ENCODE measurements at regions not wholly inside any gene's neighbourhood (a gene's known extent, or its start where the extent isn't known, plus 50 kb on each side); places are given as distances from the start of the nearest gene placed in this dataset.

GRCh38 chr11:112616327-112617097 lies 344.7 kb upstream of the NCAM1 start:
- H3K27ac Mint-ChIP-seq (ENCODE audit: unreplicated experiment), result no peak overlapping the region
- H3K9me3 Mint-ChIP-seq, result no peaks in the 10 kb centered on the region
- H3K4me1 Mint-ChIP-seq, result peaks cover 25% of the 10 kb centered on the region
- no peak for DNase-seq (ENCODE audit: low read depth, low spot score)
- TF ChIP-seq CTCF (conservative IDR thresholded peaks at IDR 0.05), result no peak
- H3K4me3 Mint-ChIP-seq, result no peak overlapping the region
- no peaks in the 10 kb centered on the region for H3K36me3 Mint-ChIP-seq (ENCODE audit: low read depth)
- H3K27me3 Mint-ChIP-seq (ENCODE audit: low read depth), result no peaks in the 10 kb centered on the region

DNA sequence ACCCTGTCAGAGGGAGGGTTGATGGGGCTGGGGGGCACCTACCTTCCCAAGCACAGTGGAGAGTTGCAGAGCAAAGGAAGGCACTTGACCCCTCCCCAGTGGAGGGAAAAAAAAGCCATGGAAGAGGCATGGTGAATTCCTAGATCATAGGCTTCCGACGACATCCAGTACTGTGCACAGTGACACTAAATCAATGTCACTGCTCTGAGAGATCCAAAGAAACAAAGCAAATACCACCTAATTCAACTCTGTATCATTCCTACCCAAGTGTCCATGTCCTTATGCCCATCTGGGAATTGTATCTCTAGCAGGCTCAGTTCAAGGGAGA lies 344.2 kb upstream of the NCAM1 start:
- no peaks in the 10 kb centered on the region for H3K36me3 Mint-ChIP-seq (ENCODE audit: low read depth)
- no peak overlapping the region for H3K4me3 Mint-ChIP-seq
- H3K4me1 Mint-ChIP-seq, result peaks cover 20% of the 10 kb centered on the region
- H3K27me3 Mint-ChIP-seq (ENCODE audit: low read depth), result no peaks in the 10 kb centered on the region
- no peak for TF ChIP-seq CTCF (conservative IDR thresholded peaks at IDR 0.05)
- peaks cover 3% of the 10 kb centered on the region for H3K9me3 Mint-ChIP-seq
- DNase-seq (ENCODE audit: low read depth, low spot score), result no peak
- H3K27ac Mint-ChIP-seq (ENCODE audit: unreplicated experiment), result no peak overlapping the region

DNA sequence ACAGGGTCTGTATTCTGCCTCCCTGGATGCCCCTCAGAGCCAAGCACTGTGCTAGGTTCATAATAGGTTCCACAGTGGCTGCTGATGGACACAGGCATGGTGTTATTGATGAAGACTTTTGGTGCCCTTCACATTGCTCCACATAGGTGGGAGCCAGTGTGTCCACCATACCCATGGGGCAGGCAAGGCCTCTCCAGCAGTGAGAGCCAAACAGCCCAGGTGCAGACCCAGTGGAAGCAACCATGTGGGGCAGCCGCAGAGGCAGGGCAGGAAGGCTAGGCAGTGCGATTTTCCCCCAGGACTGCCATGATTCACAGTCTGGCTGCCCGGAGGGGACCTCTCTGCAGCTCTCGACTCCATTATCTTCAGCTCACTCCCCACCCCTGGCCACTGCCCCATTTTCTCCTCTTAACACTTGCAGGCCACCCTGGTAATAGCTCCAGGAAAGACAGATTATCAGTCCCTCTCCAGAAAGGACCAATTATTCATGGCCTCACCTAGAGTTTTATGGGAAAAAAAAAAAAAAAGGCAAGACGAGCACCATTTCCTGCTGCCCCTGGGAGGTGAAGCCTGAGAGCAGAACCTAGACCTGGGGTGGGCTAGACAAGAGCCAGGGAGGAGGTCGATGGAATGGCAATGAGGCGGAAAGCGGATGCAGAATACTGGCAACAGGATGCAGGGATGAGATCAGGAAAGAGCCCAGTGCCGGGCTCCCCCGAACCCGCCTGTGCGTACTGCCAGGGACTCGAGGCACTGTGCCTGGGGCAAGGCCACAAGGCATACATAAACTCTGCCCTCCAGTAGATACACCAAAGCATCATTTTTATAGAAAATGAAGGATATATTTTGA lies 343.0 kb upstream of the NCAM1 start:
- Mint-ChIP-seq H3K9me3 (peaks cover 5% of the 10 kb centered on the region), H3K27ac (ENCODE audit: unreplicated experiment) (no peak overlapping the region), H3K4me3 (no peak overlapping the region), H3K27me3 (ENCODE audit: low read depth) (no peaks in the 10 kb centered on the region), H3K4me1 (peaks cover 17% of the 10 kb centered on the region), H3K36me3 (ENCODE audit: low read depth) (no peaks in the 10 kb centered on the region)
- no peak for DNase-seq (ENCODE audit: low read depth, low spot score)
- TF ChIP-seq CTCF (conservative IDR thresholded peaks at IDR 0.05), result no peak

DNA sequence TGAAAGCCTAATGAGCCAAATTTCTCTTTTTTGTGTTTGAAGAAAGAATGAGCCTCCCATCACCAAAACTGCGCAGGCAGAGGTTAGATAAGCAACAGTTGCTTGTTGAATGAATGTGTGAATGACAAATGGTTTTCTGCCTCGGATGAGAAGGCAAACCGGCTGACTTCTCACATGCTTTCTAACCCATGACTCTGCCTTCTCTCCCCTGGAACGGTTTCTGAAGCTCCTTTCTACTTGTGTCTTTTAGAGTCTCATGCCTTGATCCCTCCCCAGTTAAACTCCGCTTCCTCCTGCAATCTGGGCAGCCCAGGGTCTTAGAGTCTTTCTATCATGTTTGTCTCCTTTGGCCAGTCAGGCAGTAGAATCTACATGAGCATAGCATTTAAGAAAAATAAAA lies 342.1 kb upstream of the NCAM1 start:
- no peak for TF ChIP-seq CTCF (conservative IDR thresholded peaks at IDR 0.05)
- Mint-ChIP-seq H3K4me1 (peaks cover 14% of the 10 kb centered on the region), H3K9me3 (peaks cover 5% of the 10 kb centered on the region), H3K27me3 (ENCODE audit: low read depth) (no peaks in the 10 kb centered on the region), H3K27ac (ENCODE audit: unreplicated experiment) (no peak overlapping the region), H3K36me3 (ENCODE audit: low read depth) (no peaks in the 10 kb centered on the region), H3K4me3 (no peak overlapping the region)
- DNase-seq (ENCODE audit: low read depth, low spot score), result no peak

DNA sequence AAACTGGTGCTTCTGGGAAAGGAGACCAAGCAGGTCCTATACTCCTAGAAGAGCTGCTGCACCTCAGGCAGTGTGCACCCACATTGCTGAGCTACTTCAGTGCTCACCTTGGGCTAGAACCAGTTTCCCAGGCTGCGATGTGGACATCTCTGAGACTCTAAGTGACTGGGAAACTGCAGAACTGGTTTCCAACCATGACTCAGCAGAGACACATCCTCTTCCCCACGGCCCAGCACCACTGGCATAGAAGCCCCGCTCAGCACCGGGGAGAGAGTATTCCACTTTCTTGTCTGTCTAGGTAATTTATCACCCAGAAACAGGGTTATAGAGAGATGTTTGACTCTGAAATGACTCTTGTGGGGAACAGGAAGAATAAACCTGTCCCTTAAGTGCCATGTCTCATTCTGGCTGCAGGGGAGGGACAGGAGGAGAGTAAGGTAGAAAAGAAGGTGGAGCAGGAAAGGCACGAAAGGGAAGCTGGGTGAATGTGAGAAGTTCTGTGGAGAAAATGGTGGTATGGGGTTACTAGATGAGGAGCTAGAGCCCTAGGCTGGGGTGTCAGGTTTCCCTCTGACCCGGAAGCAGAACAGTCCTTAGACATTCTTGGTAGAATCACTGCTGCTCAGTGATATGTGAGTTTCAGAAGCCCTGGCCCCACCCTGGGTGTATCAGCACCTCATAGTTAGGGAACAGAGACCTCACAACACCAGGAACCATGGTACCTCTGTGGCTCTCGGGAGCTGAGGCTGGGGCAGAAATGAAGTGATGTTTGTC lies 340.4 kb upstream of the NCAM1 start:
- H3K9me3 Mint-ChIP-seq, result peaks cover 5% of the 10 kb centered on the region
- DNase-seq (ENCODE audit: low read depth, low spot score), result no peak
- H3K4me1 Mint-ChIP-seq, result peaks cover 18% of the 10 kb centered on the region
- H3K27me3 Mint-ChIP-seq (ENCODE audit: low read depth), result no peaks in the 10 kb centered on the region
- TF ChIP-seq CTCF (conservative IDR thresholded peaks at IDR 0.05), result no peak
- H3K36me3 Mint-ChIP-seq (ENCODE audit: low read depth), result no peaks in the 10 kb centered on the region
- no peak overlapping the region for H3K27ac Mint-ChIP-seq (ENCODE audit: unreplicated experiment)
- H3K4me3 Mint-ChIP-seq, result no peak overlapping the region

Data from neural crest cell (in vitro differentiated cells).